ENCODE measurements at regions not wholly inside any gene's neighbourhood (a gene's known extent, or its start where the extent isn't known, plus 50 kb on each side); places are given as distances from the start of the nearest gene placed in this dataset.

DNA sequence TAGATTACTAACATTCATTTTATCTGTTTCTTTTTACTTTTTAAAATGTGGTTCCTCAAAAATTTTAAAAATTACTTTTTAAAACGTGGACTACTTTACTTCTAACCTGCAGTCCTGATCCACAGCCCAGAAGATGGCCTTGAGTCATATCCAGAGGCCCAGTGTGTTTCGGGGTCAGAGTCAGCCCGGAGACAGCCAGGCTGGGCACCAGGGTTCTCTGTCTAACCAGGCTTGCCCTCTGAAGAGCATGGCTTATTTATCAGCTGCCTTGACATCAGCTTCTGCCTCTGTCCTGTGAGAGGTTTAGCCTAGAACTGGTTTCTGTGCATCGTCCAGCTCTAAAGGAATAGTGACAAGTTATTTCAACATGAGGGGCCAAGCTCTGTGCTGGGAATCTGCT, 332.0 kb downstream of the FGF9 start:
- no peak overlapping the region for H3K9ac ChIP-seq (ENCODE audit: low read depth, low read length, poor library complexity, severe bottlenecking)
- TF ChIP-seq, protein P1, sequence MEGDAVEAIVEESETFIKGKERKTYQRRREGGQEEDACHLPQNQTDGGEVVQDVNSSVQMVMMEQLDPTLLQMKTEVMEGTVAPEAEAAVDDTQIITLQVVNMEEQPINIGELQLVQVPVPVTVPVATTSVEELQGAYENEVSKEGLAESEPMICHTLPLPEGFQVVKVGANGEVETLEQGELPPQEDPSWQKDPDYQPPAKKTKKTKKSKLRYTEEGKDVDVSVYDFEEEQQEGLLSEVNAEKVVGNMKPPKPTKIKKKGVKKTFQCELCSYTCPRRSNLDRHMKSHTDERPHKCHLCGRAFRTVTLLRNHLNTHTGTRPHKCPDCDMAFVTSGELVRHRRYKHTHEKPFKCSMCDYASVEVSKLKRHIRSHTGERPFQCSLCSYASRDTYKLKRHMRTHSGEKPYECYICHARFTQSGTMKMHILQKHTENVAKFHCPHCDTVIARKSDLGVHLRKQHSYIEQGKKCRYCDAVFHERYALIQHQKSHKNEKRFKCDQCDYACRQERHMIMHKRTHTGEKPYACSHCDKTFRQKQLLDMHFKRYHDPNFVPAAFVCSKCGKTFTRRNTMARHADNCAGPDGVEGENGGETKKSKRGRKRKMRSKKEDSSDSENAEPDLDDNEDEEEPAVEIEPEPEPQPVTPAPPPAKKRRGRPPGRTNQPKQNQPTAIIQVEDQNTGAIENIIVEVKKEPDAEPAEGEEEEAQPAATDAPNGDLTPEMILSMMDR (conservative IDR thresholded peaks at IDR 0.05; ENCODE audit: low read length), result no peak
- no peak for TF ChIP-seq EZH2phosphoT487 (IDR thresholded peaks at IDR 0.05; ENCODE audit: borderline replicate concordance)
- no peaks in the 10 kb centered on the region for H3K27me3 ChIP-seq (ENCODE audit: insufficient read depth, low read length, poor library complexity, severe bottlenecking)
- peaks cover 30% of the 10 kb centered on the region for H3K4me1 ChIP-seq (ENCODE audit: insufficient read depth, low read length, poor library complexity, severe bottlenecking)
- H3K9me2 ChIP-seq (replicated peaks; ENCODE audit: low read depth, low read length), result no peaks in the 10 kb centered on the region
- H3F3A ChIP-seq (ENCODE audit: low read depth), result no peaks in the 10 kb centered on the region
- no peak overlapping the region for H3K4me3 ChIP-seq (ENCODE audit: low read length, poor library complexity, severe bottlenecking)
- no peaks in the 10 kb centered on the region for H3K9me3 ChIP-seq (ENCODE audit: insufficient read depth, low read depth, low read length)
- H3K4me2 ChIP-seq (ENCODE audit: low read depth, low read length, poor library complexity, severe bottlenecking), result no peak overlapping the region
- no peaks in the 10 kb centered on the region for H4K20me1 ChIP-seq (ENCODE audit: insufficient read depth, low read length, poor library complexity, severe bottlenecking)
- no peaks in the 10 kb centered on the region for H3K36me3 ChIP-seq (ENCODE audit: insufficient read depth, low read length)
- no peak overlapping the region for H2AFZ ChIP-seq (ENCODE audit: low read length)
- no peaks in the 10 kb centered on the region for H3K79me2 ChIP-seq (ENCODE audit: insufficient read depth, low read length)

DNA sequence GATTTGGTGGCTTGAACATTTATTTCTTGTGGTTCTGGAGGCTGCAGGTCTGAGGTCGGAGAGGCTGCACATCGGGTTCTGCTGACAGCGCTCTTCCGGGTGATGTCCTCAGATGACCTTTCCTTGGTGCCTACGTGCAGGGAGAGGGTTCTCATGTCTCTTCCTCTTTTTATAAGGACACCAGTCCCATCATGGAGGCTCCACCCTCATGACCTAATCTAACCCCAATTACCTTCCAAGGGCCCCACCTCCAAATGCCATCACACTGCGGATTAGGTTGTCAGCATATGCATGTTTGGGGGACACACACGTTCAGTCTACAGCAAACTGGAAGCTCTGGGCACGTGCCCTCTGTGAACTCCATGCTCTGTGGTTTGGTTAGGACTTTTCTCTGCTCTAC, 338.6 kb downstream of the FGF9 start:
- Histone ChIP-seq H3K4me2 (ENCODE audit: low read depth, low read length, poor library complexity, severe bottlenecking) (no peak overlapping the region), H3K9me2 (replicated peaks; ENCODE audit: low read depth, low read length) (no peaks in the 10 kb centered on the region), H2AFZ (ENCODE audit: low read length) (no peak overlapping the region), H4K20me1 (ENCODE audit: insufficient read depth, low read length, poor library complexity, severe bottlenecking) (no peaks in the 10 kb centered on the region), H3K36me3 (ENCODE audit: insufficient read depth, low read length) (no peaks in the 10 kb centered on the region), H3K4me1 (ENCODE audit: insufficient read depth, low read length, poor library complexity, severe bottlenecking) (peaks cover 13% of the 10 kb centered on the region), H3K9ac (ENCODE audit: low read depth, low read length, poor library complexity, severe bottlenecking) (no peak overlapping the region), H3K27me3 (ENCODE audit: insufficient read depth, low read length, poor library complexity, severe bottlenecking) (no peaks in the 10 kb centered on the region), H3K4me3 (ENCODE audit: low read length, poor library complexity, severe bottlenecking) (no peak overlapping the region), H3F3A (ENCODE audit: low read depth) (no peaks in the 10 kb centered on the region), H3K9me3 (ENCODE audit: insufficient read depth, low read depth, low read length) (no peaks in the 10 kb centered on the region), H3K79me2 (ENCODE audit: insufficient read depth, low read length) (no peaks in the 10 kb centered on the region)
- TF ChIP-seq, protein P1 (conservative IDR thresholded peaks at IDR 0.05; ENCODE audit: low read length), result no peak
- no peak for TF ChIP-seq EZH2phosphoT487 (IDR thresholded peaks at IDR 0.05; ENCODE audit: borderline replicate concordance)

DNA sequence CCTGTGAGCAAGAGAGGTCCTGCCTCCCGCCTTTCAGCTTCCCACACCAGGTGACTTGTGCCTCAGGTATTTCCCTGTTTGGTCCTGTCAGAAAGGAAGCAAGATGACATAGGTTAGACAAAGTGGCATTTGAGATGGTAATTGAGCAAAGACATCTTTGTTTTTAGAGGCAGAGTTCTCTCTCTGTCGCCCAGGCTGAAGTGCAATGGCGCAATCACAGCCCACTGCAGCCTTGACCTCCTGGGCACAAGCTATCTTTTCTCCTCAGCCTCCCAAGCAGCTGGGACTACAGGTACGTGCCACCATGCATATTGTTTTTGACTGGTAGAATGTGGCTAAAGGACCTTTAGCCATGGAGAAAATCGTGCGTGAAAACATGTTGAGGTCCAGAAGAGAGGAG, 339.1 kb downstream of the FGF9 start:
- Histone ChIP-seq H4K20me1 (ENCODE audit: insufficient read depth, low read length, poor library complexity, severe bottlenecking) (no peaks in the 10 kb centered on the region), H3K4me3 (ENCODE audit: low read length, poor library complexity, severe bottlenecking) (no peak overlapping the region), H3F3A (ENCODE audit: low read depth) (no peaks in the 10 kb centered on the region), H3K27me3 (ENCODE audit: insufficient read depth, low read length, poor library complexity, severe bottlenecking) (no peaks in the 10 kb centered on the region), H3K4me2 (ENCODE audit: low read depth, low read length, poor library complexity, severe bottlenecking) (no peak overlapping the region), H3K4me1 (ENCODE audit: insufficient read depth, low read length, poor library complexity, severe bottlenecking) (peaks cover 13% of the 10 kb centered on the region), H3K9ac (ENCODE audit: low read depth, low read length, poor library complexity, severe bottlenecking) (no peak overlapping the region), H2AFZ (ENCODE audit: low read length) (no peak overlapping the region), H3K9me3 (ENCODE audit: insufficient read depth, low read depth, low read length) (no peaks in the 10 kb centered on the region), H3K79me2 (ENCODE audit: insufficient read depth, low read length) (no peaks in the 10 kb centered on the region), H3K9me2 (replicated peaks; ENCODE audit: low read depth, low read length) (no peaks in the 10 kb centered on the region), H3K36me3 (ENCODE audit: insufficient read depth, low read length) (no peaks in the 10 kb centered on the region)
- TF ChIP-seq, protein P1 (conservative IDR thresholded peaks at IDR 0.05; ENCODE audit: low read length), result no peak
- TF ChIP-seq EZH2phosphoT487 (IDR thresholded peaks at IDR 0.05; ENCODE audit: borderline replicate concordance), result no peak
